Prostate gland (tissue), 2 donors: ENCODE measurements at regions not wholly inside any gene's neighbourhood (a gene's known extent, or its start where the extent isn't known, plus 50 kb on each side); places are given as distances from the start of the nearest gene placed in this dataset.

Source experiments
- DNase-seq: peaks from one replicate; pipeline ENCODE4 v3.0.0-alpha.2; 2019; ENCODE audit warnings: low spot score
- H3K27ac ChIP-seq, 2 donors: fragments of 200-600 bp; sonication (generic); 2 replicates each; pipeline ENCODE4 v1.5.1; 2017 to 2019
- H3K27me3 ChIP-seq: fragments of 200-600 bp; sonication (generic); replicated peaks from 2 replicates; pipeline ENCODE4 v1.5.1; 2019; ENCODE audit not compliant: insufficient read depth
- H3K36me3 ChIP-seq, 2 donors: fragments of 200-600 bp; sonication (generic); 1 replicate in 1 of 2; 2 replicates in 1 of 2; pipeline versions ENCODE4 v1.5.1 to v1.8.1; 2017 to 2019
- H3K4me1 ChIP-seq: fragments of 200-600 bp; sonication (generic); replicated peaks from 2 replicates; pipeline ENCODE4 v1.5.1; 2019
- H3K4me3 ChIP-seq, 2 donors: fragments of 200-600 bp; sonication (generic); 2 replicates each; pipeline ENCODE4 v1.5.1; 2017 to 2019
- H3K9me3 ChIP-seq: fragments of 200-600 bp; sonication (generic); 2 replicates; pipeline ENCODE4 v1.5.1; 2017
- CTCF ChIP-seq, 4 experiments: fragments of 200-600 bp in 2 of 4; fragments of 450-650 bp in 2 of 4; sonication (generic) in 2 of 4; IDR thresholded peaks; 1 replicate in 3 of 4; 2 replicates in 1 of 4; pipeline ENCODE4 v1.5.1; 2016 to 2019; ENCODE audit warnings: antibody characterized with exemption in 4 of 4, mild to moderate bottlenecking in 2 of 4, moderate library complexity in 2 of 4
- POLR2A ChIP-seq: fragments of 450-650 bp; IDR thresholded peaks from one replicate; pipeline ENCODE4 v1.6.1; 2016; ENCODE audit warnings: antibody characterized with exemption, mild to moderate bottlenecking
- POLR2AphosphoS5 ChIP-seq: sonication (generic); formaldehyde crosslinking; IDR thresholded peaks from one replicate; pipeline ENCODE4 v1.6.1; 2017; ENCODE audit warnings: antibody characterized with exemption
- WGBS: methylation state at CpG from one replicate; pipeline ENCODE4 v1.1.5; 2018; 5-methylcytosine and 5-hydroxymethylcytosine counted together
- intact Hi-C: fragments of 100-400 bp; cut with DNase I; formaldehyde crosslinking; loops from one replicate; pipeline ENCODE4 v1.14.2; 2022

- no peaks in the 10 kb centered on the region for H3K9me3 ChIP-seq
- 91% methylated on average over 1 of the region's 1 CpG for WGBS
- H3K36me3 ChIP-seq: no peaks in the 10 kb centered on the region
- no peak overlapping the region for H3K27ac ChIP-seq
- H3K27me3 ChIP-seq: no peaks in the 10 kb centered on the region
- no peak for DNase-seq
- TF ChIP-seq POLR2AphosphoS5 (no peak), CTCF (IDR thresholded peaks at IDR 0.05) (no peak), POLR2A (no peak)
- intact Hi-C loops: no loop called here
- H3K4me1 ChIP-seq: no peaks in the 10 kb centered on the region
- no peak overlapping the region for H3K4me3 ChIP-seq
Observed at GRCh38 chr2:153115141-153115540, 363.4 kb downstream of the RPRM start.

GRCh38 chr2:153110486-153110885, 368.1 kb downstream of the RPRM start:
- 79% methylated on average over 4 of the region's 4 CpGs for WGBS
- DNase-seq: no peak
- TF ChIP-seq POLR2A (no peak), POLR2AphosphoS5 (no peak), CTCF (IDR thresholded peaks at IDR 0.05) (no peak)
- no peaks in the 10 kb centered on the region for H3K4me1 ChIP-seq
- H3K27me3 ChIP-seq: no peaks in the 10 kb centered on the region
- intact Hi-C loops: no loop called here
- no peak overlapping the region for H3K4me3 ChIP-seq
- H3K27ac ChIP-seq: no peak overlapping the region
- H3K36me3 ChIP-seq: no peaks in the 10 kb centered on the region
- H3K9me3 ChIP-seq: no peaks in the 10 kb centered on the region

- TF ChIP-seq CTCF (IDR thresholded peaks at IDR 0.05) (no peak), POLR2AphosphoS5 (no peak), POLR2A (no peak)
- H3K4me3 ChIP-seq: no peak overlapping the region
- H3K36me3 ChIP-seq: no peaks in the 10 kb centered on the region
- no peak for DNase-seq
- H3K27me3 ChIP-seq: no peaks in the 10 kb centered on the region
- WGBS: 43% methylated on average over 3 of the region's 3 CpGs
- H3K4me1 ChIP-seq: no peaks in the 10 kb centered on the region
- H3K9me3 ChIP-seq: no peaks in the 10 kb centered on the region
- intact Hi-C loops: no loop called here
- H3K27ac ChIP-seq: no peak overlapping the region
Observed at GRCh38 chr2:153109793-153110192, 368.8 kb downstream of the RPRM start.

GRCh38 chr2:153106802-153107477, 371.6 kb downstream of the RPRM start:
- H3K4me3 ChIP-seq: no peak overlapping the region
- intact Hi-C loops: no loop called here
- no peak overlapping the region for H3K27ac ChIP-seq
- WGBS: 81% methylated on average over 1 of the region's 1 CpG
- no peak for TF ChIP-seq POLR2AphosphoS5
- TF ChIP-seq POLR2A: no peak
- no peak for TF ChIP-seq CTCF (IDR thresholded peaks at IDR 0.05)
- no peaks in the 10 kb centered on the region for H3K27me3 ChIP-seq
- DNase-seq: no peak
- no peaks in the 10 kb centered on the region for H3K4me1 ChIP-seq
- no peaks in the 10 kb centered on the region for H3K9me3 ChIP-seq
- no peaks in the 10 kb centered on the region for H3K36me3 ChIP-seq

GRCh38 chr2:153105829-153106578, 372.6 kb downstream of the RPRM start:
- WGBS: 75% methylated on average over 2 of the region's 2 CpGs
- Histone ChIP-seq H3K4me3 (no peak overlapping the region), H3K36me3 (no peaks in the 10 kb centered on the region), H3K9me3 (no peaks in the 10 kb centered on the region), H3K4me1 (no peaks in the 10 kb centered on the region), H3K27ac (no peak overlapping the region), H3K27me3 (no peaks in the 10 kb centered on the region)
- intact Hi-C loops: no loop called here
- DNase-seq: no peak
- TF ChIP-seq CTCF (IDR thresholded peaks at IDR 0.05) (no peak), POLR2A (no peak), POLR2AphosphoS5 (no peak)
